BE2C (cell line): ENCODE measurements at regions not wholly inside any gene's neighbourhood (a gene's known extent, or its start where the extent isn't known, plus 50 kb on each side); places are given as distances from the start of the nearest gene placed in this dataset.

ENCODE experiments used
- DNase-seq: peaks from one replicate; pipeline ENCODE4 v3.0.0-alpha.2; 2020
- H3K27me3 ChIP-seq: fragments of 250-450 bp; sonication (Bioruptor Pico); 2 replicates; pipeline ENCODE4 v1.5.1; 2020; ENCODE audit warnings: mild to moderate bottlenecking
- H3K36me3 ChIP-seq: fragments of 250-450 bp; sonication (Bioruptor Pico); 2 replicates; pipeline ENCODE4 v1.5.1; 2020; ENCODE audit warnings: mild to moderate bottlenecking
- H3K4me1 ChIP-seq: fragments of 250-450 bp; sonication (Bioruptor Pico); 2 replicates; pipeline ENCODE4 v1.5.1; 2020
- H3K4me3 ChIP-seq: 2 replicates; pipeline ENCODE4 v1.5.1; 2011; ENCODE audit warnings: low read depth, low read length
- H3K9me3 ChIP-seq: fragments of 250-450 bp; sonication (Bioruptor Pico); 2 replicates; pipeline ENCODE4 v1.5.1; 2020
- CTCF ChIP-seq: IDR thresholded peaks from 2 replicates; pipeline ENCODE4 v1.5.1; 2012; ENCODE audit warnings: mild to moderate bottlenecking, low read depth, low read length

DNA sequence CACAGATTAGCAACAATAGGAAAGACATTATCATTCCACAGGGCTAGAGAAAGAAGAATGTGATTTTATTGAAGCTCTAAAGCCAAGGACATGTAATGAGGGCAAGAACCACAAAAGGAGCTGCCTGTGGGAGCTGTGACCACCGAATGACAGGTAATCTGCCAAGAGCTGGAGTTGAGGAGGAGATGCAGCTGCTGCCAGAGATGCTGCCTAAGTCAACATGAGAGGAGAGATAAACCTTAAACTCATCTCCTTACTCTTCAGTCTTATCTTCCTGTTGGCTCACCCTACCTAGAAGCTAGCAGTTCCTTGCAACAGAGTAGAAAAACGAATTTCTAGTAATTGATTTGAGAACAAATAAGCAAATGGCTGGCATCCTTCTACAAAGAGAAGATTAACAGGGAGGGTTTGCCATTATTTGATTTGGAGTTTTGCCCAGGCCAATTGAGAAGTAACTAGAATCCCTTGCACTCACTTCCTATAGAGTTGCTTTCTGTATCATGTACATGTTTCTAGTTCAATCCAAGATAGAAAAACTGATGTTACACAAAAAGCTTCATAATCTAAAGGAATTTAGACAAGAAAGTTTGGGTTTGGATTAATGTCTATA, 539.2 kb downstream of the TLE1 start:
- no peak for TF ChIP-seq CTCF
- Histone ChIP-seq H3K27me3 (no peaks in the 10 kb centered on the region), H3K9me3 (no peaks in the 10 kb centered on the region), H3K4me1 (no peaks in the 10 kb centered on the region), H3K4me3 (no peak overlapping the region), H3K36me3 (no peaks in the 10 kb centered on the region)
- DNase-seq, result no peak

GRCh38 chr9:81146684-81147337, 542.5 kb downstream of the TLE1 start:
- no peaks in the 10 kb centered on the region for H3K36me3 ChIP-seq
- DNase-seq, result no peak
- no peaks in the 10 kb centered on the region for H3K4me1 ChIP-seq
- no peak overlapping the region for H3K4me3 ChIP-seq
- H3K9me3 ChIP-seq, result no peaks in the 10 kb centered on the region
- H3K27me3 ChIP-seq, result no peaks in the 10 kb centered on the region
- no peak for TF ChIP-seq CTCF

DNA sequence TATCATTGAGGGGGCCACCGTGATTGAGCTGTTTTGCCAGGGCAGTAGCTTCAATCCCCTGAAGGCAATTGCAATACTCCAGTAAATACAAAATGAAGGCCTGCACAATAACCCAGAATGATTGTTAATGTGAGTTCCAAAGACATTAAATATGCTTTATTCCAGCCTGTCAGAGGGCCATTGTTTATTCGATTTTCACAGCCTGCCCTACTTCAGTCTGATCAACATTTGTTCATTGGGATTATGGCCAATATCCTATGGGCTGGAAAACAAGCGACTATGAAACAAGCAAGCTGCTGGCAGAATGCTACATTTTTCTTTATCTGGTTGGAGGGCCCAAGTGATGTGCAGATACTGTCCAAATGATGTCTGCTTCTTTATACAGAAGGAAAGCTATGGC, 543.1 kb downstream of the TLE1 start:
- TF ChIP-seq CTCF, result no peak
- Histone ChIP-seq H3K4me1 (no peaks in the 10 kb centered on the region), H3K4me3 (no peak overlapping the region), H3K27me3 (no peaks in the 10 kb centered on the region), H3K36me3 (no peaks in the 10 kb centered on the region), H3K9me3 (no peaks in the 10 kb centered on the region)
- DNase-seq, result no peak

DNA sequence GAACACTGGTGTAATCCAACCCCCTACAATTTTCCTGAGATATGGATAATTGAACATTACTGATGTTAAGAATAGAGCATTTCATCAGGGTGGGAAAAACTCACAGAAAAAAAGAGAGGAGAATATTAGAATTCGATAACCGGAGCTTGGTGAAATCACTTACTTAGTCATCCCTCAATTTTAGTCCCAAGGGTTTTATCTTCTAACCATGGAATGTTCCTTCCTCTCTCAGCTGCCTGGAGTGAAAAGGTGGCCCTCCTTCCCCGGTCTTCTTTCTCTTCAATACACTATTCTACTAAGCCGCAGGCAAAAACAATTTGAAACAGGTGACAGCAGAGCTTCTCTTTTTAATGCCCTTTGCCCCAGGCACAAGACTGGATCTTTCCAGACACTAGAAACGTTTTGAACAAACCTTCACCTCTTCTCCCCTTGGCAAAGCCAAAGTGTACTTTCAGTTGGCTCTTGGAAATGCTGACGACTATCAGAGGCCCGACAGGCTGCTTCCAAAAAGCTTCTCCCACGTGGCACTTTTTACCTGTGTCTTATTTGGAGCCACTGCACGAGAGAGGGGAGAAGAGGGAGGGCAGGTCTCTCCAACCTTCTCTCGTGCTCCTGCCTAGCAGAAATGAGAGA, 543.9 kb downstream of the TLE1 start:
- Histone ChIP-seq H3K4me1 (no peaks in the 10 kb centered on the region), H3K36me3 (no peaks in the 10 kb centered on the region), H3K27me3 (no peaks in the 10 kb centered on the region), H3K9me3 (no peaks in the 10 kb centered on the region), H3K4me3 (no peak overlapping the region)
- DNase-seq, result no peak
- no peak for TF ChIP-seq CTCF

DNA sequence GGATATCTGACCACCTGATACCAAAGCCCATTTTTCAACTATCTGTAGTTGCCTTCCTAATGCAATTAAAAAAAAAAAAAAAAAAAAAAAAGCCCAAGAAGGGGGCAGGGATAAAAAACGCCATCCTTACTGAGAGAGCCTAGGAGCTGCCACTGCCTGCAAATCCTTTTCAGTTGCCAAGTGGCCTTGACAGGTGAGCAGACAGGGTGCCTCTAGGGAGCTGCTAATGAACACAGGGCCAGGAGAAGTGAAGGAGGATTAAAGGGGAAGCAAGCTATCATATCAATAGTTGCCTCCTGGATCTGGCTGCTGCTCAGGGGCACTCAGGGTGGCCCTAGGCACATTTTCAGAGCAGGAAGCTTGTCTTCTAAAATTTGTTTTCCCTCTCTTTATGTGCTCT, 547.4 kb downstream of the TLE1 start:
- no peak for DNase-seq
- Histone ChIP-seq H3K4me3 (no peak overlapping the region), H3K36me3 (no peaks in the 10 kb centered on the region), H3K27me3 (no peaks in the 10 kb centered on the region), H3K9me3 (no peaks in the 10 kb centered on the region), H3K4me1 (no peaks in the 10 kb centered on the region)
- no peak for TF ChIP-seq CTCF

DNA sequence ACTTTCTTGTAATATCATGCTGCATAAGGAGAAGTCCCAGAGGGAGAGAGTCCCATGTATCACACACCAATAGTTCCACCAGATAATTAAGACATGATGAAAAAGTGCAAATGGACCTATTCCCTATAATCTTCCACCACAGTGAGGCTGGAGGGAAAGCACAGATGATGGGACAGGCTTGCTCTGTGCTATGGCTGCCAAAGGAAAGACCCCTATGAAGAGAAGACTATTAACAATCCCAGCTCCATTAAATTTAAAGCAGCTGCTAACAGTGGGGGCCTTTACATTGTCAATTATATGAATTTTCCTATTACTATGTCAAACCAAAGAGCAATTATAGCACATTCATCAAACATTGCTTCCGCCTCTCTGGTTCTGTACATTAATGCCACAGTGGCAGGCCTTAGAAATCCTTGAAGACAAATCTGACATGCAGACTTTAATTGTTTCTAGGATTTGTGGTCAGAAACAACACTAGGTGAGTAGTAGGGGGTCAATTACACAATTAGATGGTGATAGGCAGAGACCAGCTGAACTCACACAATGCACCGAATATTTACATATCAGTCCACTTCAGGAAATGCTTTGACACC, 551.3 kb downstream of the TLE1 start:
- no peaks in the 10 kb centered on the region for H3K9me3 ChIP-seq
- no peak overlapping the region for H3K4me3 ChIP-seq
- no peak for DNase-seq
- H3K36me3 ChIP-seq, result no peaks in the 10 kb centered on the region
- no peaks in the 10 kb centered on the region; the same call in 1 of the 2 replicates for H3K4me1 ChIP-seq
- TF ChIP-seq CTCF, result no peak
- no peaks in the 10 kb centered on the region for H3K27me3 ChIP-seq
